ENCODE measurements at regions not wholly inside any gene's neighbourhood (a gene's known extent, or its start where the extent isn't known, plus 50 kb on each side); places are given as distances from the start of the nearest gene placed in this dataset.

DNA sequence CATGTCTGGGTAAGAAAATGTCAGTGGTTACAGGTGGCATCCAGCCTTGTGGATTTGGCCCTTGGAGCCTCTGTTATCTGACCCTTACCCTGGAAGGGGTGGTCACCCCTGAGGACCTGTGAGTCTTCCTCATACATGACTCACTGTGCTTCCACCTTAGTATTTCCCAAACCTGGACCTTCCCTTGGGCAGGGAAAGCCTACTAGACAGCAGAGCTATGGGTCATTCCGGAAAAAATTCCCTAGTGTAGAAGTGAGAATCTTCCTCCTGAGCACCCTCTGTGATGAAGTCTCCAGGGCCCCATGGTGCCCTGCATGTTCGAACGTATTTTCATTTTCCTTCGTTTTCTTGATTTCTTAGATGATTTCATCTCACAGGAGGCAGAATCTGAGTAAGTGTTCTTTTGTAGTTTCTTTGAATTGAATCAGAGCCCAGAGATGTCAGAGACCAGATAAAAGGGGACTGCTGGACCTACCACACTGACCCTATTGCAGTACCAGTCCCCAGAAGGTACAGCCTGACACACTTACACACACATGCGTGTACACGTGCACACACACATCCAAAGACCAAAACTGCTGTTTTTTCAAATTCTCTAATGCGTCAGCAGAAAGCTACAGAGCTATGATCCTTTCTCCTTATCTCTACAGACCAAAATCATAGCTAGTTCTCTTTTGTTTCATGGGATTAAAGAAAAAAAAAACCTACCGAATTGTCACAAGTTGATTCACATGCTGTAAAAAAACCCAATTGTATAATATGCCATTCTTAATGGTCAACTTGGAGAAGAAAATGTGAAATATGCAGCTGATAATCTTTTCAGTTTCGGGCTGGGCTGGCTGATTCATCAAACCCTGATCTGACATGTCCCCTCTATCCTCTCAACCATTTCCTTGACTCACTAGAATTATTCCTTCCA, 50.5 kb upstream of the ARHGEF3 start:
- ATAC-seq (no peak), DNase-seq (no peak)
- Mint-ChIP-seq H3K4me1 (peaks cover 32% of the 10 kb centered on the region), H3K4me3 (no peak overlapping the region), H3K27me3 (no peaks in the 10 kb centered on the region), H3K27ac (no peak overlapping the region), H3K36me3 (ENCODE audit: low read depth) (peaks cover 11% of the 10 kb centered on the region)
- no peaks in the 10 kb centered on the region for H3K9me3 ChIP-seq (ENCODE audit: control insufficient read depth, low read length, poor library complexity, severe bottlenecking)
